HG03095 (cell line): ENCODE measurements at regions not wholly inside any gene's neighbourhood (a gene's known extent, or its start where the extent isn't known, plus 50 kb on each side); places are given as distances from the start of the nearest gene placed in this dataset.

Experiments
- ATAC-seq: cut with Tn5 transposase; IDR thresholded peaks from one replicate; pipeline ENCODE4 v1.9.1; 2021; ENCODE audit warnings: moderate library complexity; ENCODE audit not compliant: unreplicated experiment

- ATAC-seq = no peak
These were observed 1701.8 kb downstream of the EFNA5 start for GRCh38 chr5:105968981-105969380.

GRCh38 chr5:105963696-105964255 lies 1707.0 kb downstream of the EFNA5 start:
- no peak for ATAC-seq

DNA sequence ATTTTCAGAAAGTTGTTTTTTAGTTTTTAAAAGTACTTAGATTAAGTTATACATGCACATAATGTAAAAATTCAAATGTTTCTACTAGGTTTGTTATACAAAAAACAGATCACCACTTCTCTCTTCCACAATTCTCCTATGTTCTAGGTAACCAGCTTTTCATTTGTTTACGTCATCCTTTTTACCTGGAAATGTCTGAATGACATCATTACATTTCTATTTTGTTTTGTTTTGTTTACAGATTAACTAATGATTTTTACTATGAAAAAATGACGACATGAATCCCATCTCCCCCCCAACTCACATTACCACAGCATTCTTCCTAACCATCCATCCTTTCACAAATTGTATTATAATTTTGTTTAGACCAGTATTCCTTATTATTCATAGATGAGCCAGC lies 1709.2 kb downstream of the EFNA5 start:
- no peak for ATAC-seq

DNA sequence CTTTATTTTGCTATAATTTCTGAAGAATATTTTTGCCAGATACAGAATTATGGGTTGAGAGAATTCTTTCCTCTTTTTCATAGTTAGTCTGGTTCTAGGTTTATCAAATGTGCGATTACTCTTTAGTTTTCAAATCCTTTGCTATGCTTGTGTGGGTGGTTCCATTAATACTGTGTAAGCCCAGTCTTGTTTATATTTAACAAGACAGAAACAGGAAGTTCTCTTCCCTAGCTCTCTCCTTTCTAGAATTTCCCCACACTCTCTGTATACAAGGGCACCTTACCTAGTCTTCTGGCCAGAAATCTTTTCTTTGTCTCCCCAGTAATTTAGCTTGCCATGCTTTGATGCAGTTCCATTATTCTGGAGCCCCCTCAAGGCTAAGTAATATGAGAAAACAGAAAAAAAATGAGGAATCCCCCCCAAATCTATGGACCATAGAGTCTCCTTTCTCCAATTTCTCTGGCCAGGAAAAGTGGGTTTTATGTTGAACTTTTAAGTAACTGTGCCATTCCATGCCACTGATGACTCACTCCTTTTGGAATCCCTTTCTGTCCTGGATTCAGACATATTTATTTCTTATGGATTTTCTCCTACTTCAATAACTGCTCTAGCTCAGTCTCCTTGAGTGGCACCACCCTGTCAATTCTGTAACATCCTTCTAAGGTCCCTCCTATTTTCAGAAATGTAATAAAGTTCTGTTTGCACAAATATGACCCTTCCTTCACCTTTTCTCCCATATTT lies 1714.1 kb downstream of the EFNA5 start:
- no peak for ATAC-seq

- no peak for ATAC-seq
These were observed 1716.4 kb downstream of the EFNA5 start for GRCh38 chr5:105954341-105954740.

DNA sequence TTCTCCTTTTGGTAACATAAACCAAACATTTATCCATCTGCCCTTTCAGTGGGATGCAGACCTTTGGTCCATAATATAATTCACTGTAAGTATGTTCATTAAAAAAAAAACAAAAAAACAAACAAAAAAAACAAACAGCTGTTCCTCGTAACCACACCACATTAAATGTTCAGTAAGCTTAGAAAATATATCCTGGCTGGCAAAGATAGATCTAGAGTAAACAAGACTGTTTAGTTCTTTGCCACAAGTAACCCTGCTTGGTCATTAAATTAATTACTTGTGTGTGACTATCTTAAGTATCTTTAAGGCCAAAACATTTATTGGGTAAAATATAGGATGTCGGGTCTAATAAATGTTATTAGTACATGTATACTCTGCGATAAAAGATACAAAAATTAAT lies 1717.1 kb downstream of the EFNA5 start:
- ATAC-seq = no peak

DNA sequence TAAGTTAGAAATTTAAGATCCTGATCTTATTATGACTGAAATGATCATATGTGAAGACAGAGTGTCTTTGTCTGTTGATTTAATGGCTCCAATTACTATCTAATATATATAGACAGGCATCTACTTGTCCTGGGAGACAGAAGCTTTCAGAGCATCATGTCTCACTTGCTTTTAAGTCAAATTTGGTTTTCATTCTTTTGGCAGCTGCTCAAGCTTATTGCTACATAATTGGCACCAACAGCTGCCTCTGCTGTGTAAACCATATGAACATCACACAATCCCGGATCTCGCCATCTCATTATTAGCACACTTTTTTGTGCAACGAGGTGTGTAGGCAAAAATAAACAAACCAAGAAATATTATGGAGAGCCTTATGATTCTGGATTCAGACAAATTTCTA lies 1717.9 kb downstream of the EFNA5 start:
- ATAC-seq = no peak

- no peak for ATAC-seq
These were observed 1723.3 kb downstream of the EFNA5 start for GRCh38 chr5:105947461-105947860.

DNA sequence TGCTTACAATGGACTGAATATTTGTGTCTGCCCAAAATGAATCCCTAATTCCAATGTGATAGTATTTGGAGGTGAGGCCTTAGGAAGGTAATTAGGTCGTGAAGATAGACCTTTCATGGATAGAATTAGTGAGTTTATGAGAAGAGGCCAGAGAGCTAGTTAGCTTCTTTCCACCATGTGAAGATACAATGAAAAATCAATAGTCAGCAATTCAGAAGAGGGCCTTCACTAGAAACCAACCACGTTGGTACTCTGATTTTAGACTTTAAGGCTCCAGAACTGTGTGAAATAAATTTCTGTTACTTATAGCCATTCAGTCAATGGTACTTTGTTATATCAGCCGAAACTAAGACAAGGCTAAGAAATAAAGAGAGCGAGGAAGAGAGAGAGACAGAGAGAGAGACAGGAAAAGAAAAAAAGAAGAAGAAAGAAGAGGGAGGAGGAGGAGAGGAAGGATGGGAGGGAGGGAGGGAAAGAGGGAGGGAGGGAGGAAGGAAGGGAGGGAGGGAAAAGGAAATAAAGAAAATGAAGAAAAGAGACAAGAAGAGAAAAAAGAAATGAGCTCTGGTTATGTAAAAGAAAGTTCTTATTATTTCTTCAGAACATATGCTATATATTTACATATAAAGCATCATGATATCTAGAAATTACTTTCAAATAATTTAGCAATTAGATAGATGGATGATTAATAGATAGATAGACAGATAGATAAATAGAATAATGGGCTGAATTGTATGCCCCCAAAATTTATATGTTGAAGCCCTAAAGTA lies 1725.3 kb downstream of the EFNA5 start:
- no peak for ATAC-seq

GRCh38 chr5:105940181-105940580 lies 1730.6 kb downstream of the EFNA5 start:
- ATAC-seq = no peak

DNA sequence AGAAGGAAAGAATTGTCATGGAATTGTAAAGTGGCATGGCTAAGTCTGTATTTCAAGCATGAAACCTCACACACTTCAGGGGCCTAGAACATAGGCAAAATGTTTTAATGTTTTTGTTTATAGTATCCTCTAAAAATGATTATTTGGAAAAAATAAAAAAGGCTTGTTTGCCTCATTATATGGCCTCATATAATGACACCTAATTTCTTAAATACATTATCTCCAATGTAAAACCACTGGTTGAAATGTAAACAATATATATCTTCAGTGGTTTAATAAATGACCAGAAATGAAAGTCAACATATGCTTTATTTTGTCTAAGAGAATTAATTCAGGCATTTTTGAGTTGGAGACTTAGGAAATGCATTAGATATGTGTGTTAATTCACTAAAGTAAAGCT lies 1736.6 kb downstream of the EFNA5 start:
- no peak for ATAC-seq

GRCh38 chr5:105931881-105932421 lies 1738.8 kb downstream of the EFNA5 start:
- ATAC-seq = no peak

- ATAC-seq = no peak
These were observed 1740.9 kb downstream of the EFNA5 start for GRCh38 chr5:105929858-105930257.

GRCh38 chr5:105924366-105924765 lies 1746.4 kb downstream of the EFNA5 start:
- ATAC-seq = no peak

DNA sequence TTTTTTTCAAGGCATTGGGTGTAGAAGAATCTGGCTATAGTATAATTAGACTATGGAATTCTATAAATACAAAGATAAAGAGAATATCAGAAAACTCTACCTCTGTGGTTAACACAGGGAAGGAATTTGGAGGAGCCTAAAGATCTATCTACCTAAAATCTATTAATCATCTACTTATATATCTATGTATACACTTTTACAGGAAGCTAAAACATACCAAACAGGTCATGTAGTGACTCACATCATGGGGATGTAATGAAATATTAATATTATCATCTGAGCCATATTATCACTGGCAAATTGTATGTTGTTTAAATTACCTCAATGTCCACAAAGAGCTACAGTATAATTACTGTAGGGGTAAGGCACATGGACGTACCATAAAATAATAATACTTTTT lies 1748.2 kb downstream of the EFNA5 start:
- ATAC-seq = no peak

DNA sequence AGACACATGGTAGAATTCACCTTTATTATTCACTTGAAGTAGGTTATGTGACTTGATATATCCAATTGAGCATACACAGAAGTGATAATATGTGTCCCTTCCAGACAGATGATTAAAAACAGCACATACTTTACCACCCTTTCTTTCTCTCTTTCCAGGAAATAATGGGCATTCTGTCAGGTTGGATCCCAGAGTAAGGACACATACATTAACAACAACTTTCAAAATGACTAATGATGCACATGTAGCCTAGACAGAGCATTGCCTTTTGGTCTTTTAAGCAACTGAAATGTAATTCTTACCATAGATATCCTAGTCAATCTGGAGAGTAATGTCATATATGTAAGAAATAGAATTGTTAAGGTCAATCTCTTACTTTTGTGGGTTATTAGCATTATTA lies 1748.7 kb downstream of the EFNA5 start:
- ATAC-seq = no peak

GRCh38 chr5:105917189-105917588 lies 1753.5 kb downstream of the EFNA5 start:
- ATAC-seq = no peak

- ATAC-seq = no peak
These were observed 1763.7 kb downstream of the EFNA5 start for GRCh38 chr5:105907016-105907415.

DNA sequence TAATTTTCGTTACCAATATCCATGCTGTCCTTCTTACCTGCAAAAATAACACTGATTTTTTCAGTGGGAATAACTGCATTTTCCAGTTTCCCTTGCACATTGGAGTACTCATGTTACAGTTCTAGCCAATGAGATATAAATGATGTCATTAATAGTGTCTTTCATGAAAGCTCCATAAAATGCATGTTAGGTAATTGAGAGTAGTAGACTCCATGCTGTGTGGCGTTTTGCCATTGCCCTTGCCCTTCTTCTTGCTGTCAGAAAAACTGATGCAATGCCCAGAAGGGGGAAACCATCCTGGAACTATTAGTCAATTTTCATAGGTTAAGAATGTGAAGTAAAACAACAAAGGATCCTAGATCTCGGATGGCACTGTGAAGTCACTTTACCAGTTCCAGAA lies 1765.3 kb downstream of the EFNA5 start:
- ATAC-seq = no peak

DNA sequence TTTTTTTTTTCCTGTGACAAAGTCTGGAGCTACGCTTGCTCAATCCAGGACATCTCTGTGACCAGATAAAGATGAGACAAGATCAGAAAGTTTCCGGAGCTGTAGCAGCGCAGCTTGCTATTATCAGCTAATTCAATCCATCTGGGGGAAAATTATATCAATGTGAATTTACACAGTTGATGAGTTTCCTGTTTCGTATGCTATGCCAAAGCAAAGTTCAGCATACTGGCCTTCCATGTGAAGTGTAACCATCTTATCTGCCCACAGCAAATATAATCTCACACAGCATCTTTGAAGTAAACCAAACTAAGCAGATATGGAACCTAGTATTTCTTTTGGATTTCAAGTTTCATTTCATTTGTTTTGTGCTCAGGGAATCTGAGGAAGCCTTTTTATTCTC lies 1767.7 kb downstream of the EFNA5 start:
- no peak for ATAC-seq

GRCh38 chr5:105899726-105900125 lies 1771.0 kb downstream of the EFNA5 start:
- ATAC-seq = no peak

DNA sequence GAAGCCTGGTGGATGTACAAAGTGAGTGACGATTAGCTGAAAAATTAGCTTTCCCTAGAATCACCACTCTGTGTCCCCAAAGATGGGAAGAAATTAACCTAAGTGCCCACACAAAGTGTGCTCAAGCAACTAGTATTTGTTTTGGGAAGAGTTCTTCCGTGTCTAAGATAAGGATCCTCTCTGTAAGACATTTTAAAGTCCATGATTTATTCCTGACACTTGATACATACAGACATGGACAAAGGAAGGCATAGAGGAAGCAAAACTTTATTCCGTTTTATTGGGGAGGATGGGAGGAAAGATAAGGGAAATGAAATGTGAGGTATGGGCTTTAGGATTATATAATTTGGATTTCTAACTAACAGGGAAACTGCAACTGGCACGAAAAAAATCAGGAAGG lies 1772.6 kb downstream of the EFNA5 start:
- no peak for ATAC-seq
